ENCODE measurements at regions not wholly inside any gene's neighbourhood (a gene's known extent, or its start where the extent isn't known, plus 50 kb on each side); places are given as distances from the start of the nearest gene placed in this dataset.

- DNase-seq (ENCODE audit: low spot score) (no peak), ATAC-seq (ENCODE audit: low FRiP score) (no peak)
- no peak for TF ChIP-seq CTCF (IDR thresholded peaks at IDR 0.05)
Observed at GRCh38 chr11:114928260-114928870, 250.0 kb downstream of the NXPE2 start.

GRCh38 chr11:114929351-114930000, 251.1 kb downstream of the NXPE2 start:
- no peak for TF ChIP-seq CTCF (IDR thresholded peaks at IDR 0.05)
- no peak for DNase-seq (ENCODE audit: low spot score)
- ATAC-seq (ENCODE audit: low FRiP score) = no peak

GRCh38 chr11:114938799-114939198, 260.5 kb downstream of the NXPE2 start:
- ATAC-seq (ENCODE audit: low FRiP score) (no peak), DNase-seq (ENCODE audit: low spot score) (no peak)
- TF ChIP-seq CTCF (IDR thresholded peaks at IDR 0.05) = no peak

GRCh38 chr11:114942207-114942606, 263.9 kb downstream of the NXPE2 start:
- DNase-seq (ENCODE audit: low spot score) (no peak), ATAC-seq (ENCODE audit: low FRiP score) (no peak)
- TF ChIP-seq CTCF (IDR thresholded peaks at IDR 0.05) = no peak

- ATAC-seq (ENCODE audit: low FRiP score) (no peak), DNase-seq (ENCODE audit: low spot score) (no peak)
- TF ChIP-seq CTCF (IDR thresholded peaks at IDR 0.05) = no peak
Observed at GRCh38 chr11:114949614-114950351, 271.5 kb downstream of the NXPE2 start.

- no peak for TF ChIP-seq CTCF (IDR thresholded peaks at IDR 0.05)
- ATAC-seq (ENCODE audit: low FRiP score) = no peak
- no peak for DNase-seq (ENCODE audit: low spot score)
Observed at GRCh38 chr11:114953039-114953438, 274.7 kb downstream of the NXPE2 start.

Measured in omental fat pad (tissue), 3 donors.